Rectal smooth muscle tissue (tissue), 1 donor: ENCODE measurements at regions not wholly inside any gene's neighbourhood (a gene's known extent, or its start where the extent isn't known, plus 50 kb on each side); places are given as distances from the start of the nearest gene placed in this dataset.

ENCODE experiments used
- H3K27ac ChIP-seq: one replicate; pipeline ENCODE4 v1.7.0; 2013; ENCODE audit warnings: low read depth, low read length, inconsistent platforms
- H3K27me3 ChIP-seq: one replicate; pipeline ENCODE4 v1.7.0; 2013; ENCODE audit warnings: low read length; ENCODE audit not compliant: control insufficient read depth, insufficient read depth
- H3K36me3 ChIP-seq: one replicate; pipeline ENCODE4 v1.7.0; 2013; ENCODE audit warnings: low read length; ENCODE audit not compliant: control insufficient read depth, insufficient read depth
- H3K4me1 ChIP-seq: one replicate; pipeline ENCODE4 v1.7.0; 2013; ENCODE audit warnings: low read length; ENCODE audit not compliant: control insufficient read depth, insufficient read depth
- H3K4me3 ChIP-seq: one replicate; pipeline ENCODE4 v1.7.0; 2013; ENCODE audit warnings: low read length
- H3K9ac ChIP-seq: one replicate; pipeline ENCODE4 v1.7.0; 2013; ENCODE audit warnings: low read length

GRCh38 chr11:19579957-19580356, 132.7 kb upstream of the NAV2 start:
- no peak overlapping the region for H3K9ac ChIP-seq
- peaks cover 39% of the 10 kb centered on the region for H3K4me1 ChIP-seq
- H3K27ac ChIP-seq: peak overlapping the region; percentile 84
- no peaks in the 10 kb centered on the region for H3K36me3 ChIP-seq
- no peak overlapping the region for H3K4me3 ChIP-seq
- H3K27me3 ChIP-seq: no peaks in the 10 kb centered on the region

- Histone ChIP-seq H3K4me1 (peaks cover 41% of the 10 kb centered on the region), H3K36me3 (no peaks in the 10 kb centered on the region), H3K4me3 (no peak overlapping the region), H3K9ac (no peak overlapping the region), H3K27ac (peak overlapping the region; percentile 84), H3K27me3 (no peaks in the 10 kb centered on the region)
Measured at GRCh38 chr11:19578871-19579270, 133.8 kb upstream of the NAV2 start.

GRCh38 chr11:19577976-19578619, 134.5 kb upstream of the NAV2 start:
- no peaks in the 10 kb centered on the region for H3K36me3 ChIP-seq
- H3K4me3 ChIP-seq: no peak overlapping the region
- H3K9ac ChIP-seq: no peak overlapping the region
- H3K4me1 ChIP-seq: peaks cover 48% of the 10 kb centered on the region
- no peaks in the 10 kb centered on the region for H3K27me3 ChIP-seq
- peak overlapping the region; percentile 84 for H3K27ac ChIP-seq

- H3K27me3 ChIP-seq: no peaks in the 10 kb centered on the region
- peaks cover 48% of the 10 kb centered on the region for H3K4me1 ChIP-seq
- no peak overlapping the region for H3K9ac ChIP-seq
- H3K4me3 ChIP-seq: peak overlapping the region; percentile 16
- peak overlapping the region; percentile 84 for H3K27ac ChIP-seq
- H3K36me3 ChIP-seq: no peaks in the 10 kb centered on the region
Measured at GRCh38 chr11:19577391-19577975, 135.2 kb upstream of the NAV2 start.

GRCh38 chr11:19576903-19577302, 135.7 kb upstream of the NAV2 start:
- peaks cover 48% of the 10 kb centered on the region for H3K4me1 ChIP-seq
- no peak overlapping the region for H3K4me3 ChIP-seq
- no peak overlapping the region for H3K9ac ChIP-seq
- no peaks in the 10 kb centered on the region for H3K27me3 ChIP-seq
- peak overlapping the region; percentile 84 for H3K27ac ChIP-seq
- H3K36me3 ChIP-seq: no peaks in the 10 kb centered on the region

GRCh38 chr11:19576054-19576453, 136.6 kb upstream of the NAV2 start:
- peak overlapping the region; percentile 41 for H3K27ac ChIP-seq

GRCh38 chr11:19574916-19575315, 137.7 kb upstream of the NAV2 start:
- Histone ChIP-seq H3K27ac (peak overlapping the region; percentile 41), H3K9ac (no peak overlapping the region), H3K4me1 (peaks cover 46% of the 10 kb centered on the region), H3K27me3 (no peaks in the 10 kb centered on the region), H3K36me3 (no peaks in the 10 kb centered on the region), H3K4me3 (no peak overlapping the region)

More at GRCh38 chr11:19576054-19576453, 136.6 kb upstream of the NAV2 start:
- Histone ChIP-seq H3K9ac (no peak overlapping the region), H3K4me1 (peaks cover 48% of the 10 kb centered on the region), H3K4me3 (no peak overlapping the region), H3K36me3 (no peaks in the 10 kb centered on the region), H3K27me3 (no peaks in the 10 kb centered on the region)

- no peak overlapping the region for H3K9ac ChIP-seq
- no peaks in the 10 kb centered on the region for H3K27me3 ChIP-seq
- H3K27ac ChIP-seq: peak overlapping the region; percentile 21
- no peaks in the 10 kb centered on the region for H3K36me3 ChIP-seq
- peaks cover 33% of the 10 kb centered on the region for H3K4me1 ChIP-seq
- H3K4me3 ChIP-seq: no peak overlapping the region
Measured at GRCh38 chr11:19573666-19574065, 139.0 kb upstream of the NAV2 start.

- Histone ChIP-seq H3K4me1 (peaks cover 31% of the 10 kb centered on the region), H3K4me3 (no peak overlapping the region), H3K9ac (no peak overlapping the region), H3K27ac (no peak overlapping the region), H3K36me3 (no peaks in the 10 kb centered on the region), H3K27me3 (no peaks in the 10 kb centered on the region)
Measured at GRCh38 chr11:19571906-19572305, 140.7 kb upstream of the NAV2 start.

GRCh38 chr11:19570889-19571288, 141.7 kb upstream of the NAV2 start:
- no peak overlapping the region for H3K4me3 ChIP-seq
- H3K27me3 ChIP-seq: no peaks in the 10 kb centered on the region

GRCh38 chr11:19567996-19568395, 144.6 kb upstream of the NAV2 start:
- H3K27ac ChIP-seq: peak overlapping the region; percentile 72
- no peaks in the 10 kb centered on the region for H3K36me3 ChIP-seq
- H3K27me3 ChIP-seq: no peaks in the 10 kb centered on the region
- H3K4me3 ChIP-seq: no peak overlapping the region
- H3K4me1 ChIP-seq: peaks cover 27% of the 10 kb centered on the region
- H3K9ac ChIP-seq: no peak overlapping the region

More at GRCh38 chr11:19570889-19571288, 141.7 kb upstream of the NAV2 start:
- Histone ChIP-seq H3K27ac (no peak overlapping the region), H3K9ac (no peak overlapping the region), H3K36me3 (no peaks in the 10 kb centered on the region), H3K4me1 (peaks cover 34% of the 10 kb centered on the region)

GRCh38 chr11:19566583-19567379, 145.9 kb upstream of the NAV2 start:
- Histone ChIP-seq H3K9ac (no peak overlapping the region), H3K4me1 (peaks cover 27% of the 10 kb centered on the region), H3K27ac (peak overlapping the region; percentile 72)

More at GRCh38 chr11:19566583-19567379, 145.9 kb upstream of the NAV2 start:
- Histone ChIP-seq H3K4me3 (no peak overlapping the region), H3K27me3 (no peaks in the 10 kb centered on the region), H3K36me3 (no peaks in the 10 kb centered on the region)
